ENCODE measurements at regions not wholly inside any gene's neighbourhood (a gene's known extent, or its start where the extent isn't known, plus 50 kb on each side); places are given as distances from the start of the nearest gene placed in this dataset.

DNA sequence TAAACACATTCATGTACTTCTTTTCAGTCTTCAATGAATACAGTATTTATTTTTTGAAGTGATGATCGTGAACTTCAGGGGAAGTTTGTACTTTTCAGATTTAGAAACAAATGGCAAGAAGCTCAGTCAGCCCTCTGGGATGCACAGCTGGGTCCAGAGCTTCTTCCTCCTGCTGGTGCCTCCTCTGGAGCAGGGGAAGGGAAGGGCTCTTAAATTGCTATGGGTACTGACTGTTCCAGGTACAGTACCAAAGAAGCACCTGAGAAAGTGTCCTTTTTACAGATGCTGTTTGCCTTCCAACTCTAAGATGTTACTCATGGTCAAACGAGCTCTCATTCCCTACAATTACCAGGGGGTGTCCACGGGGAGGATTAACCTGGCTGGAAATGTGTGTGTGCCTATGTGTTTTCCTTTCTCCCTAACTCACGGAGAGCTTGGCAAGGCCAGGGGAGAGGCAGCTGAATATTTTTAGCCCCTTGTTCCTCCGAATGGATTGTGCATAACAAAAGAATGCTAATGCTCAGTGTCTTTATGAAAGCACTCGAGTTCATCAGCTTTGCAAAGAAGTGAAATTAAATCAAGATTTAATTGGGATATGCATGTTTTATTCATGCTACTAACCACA lies 313.7 kb upstream of the CADM1 start:
- ATAC-seq (no peak), DNase-seq (no peak)
- H3K36me3 Mint-ChIP-seq = no peaks in the 10 kb centered on the region
- Histone ChIP-seq H3K36me3 (ENCODE audit: control insufficient read depth, insufficient read depth, low read length) (no peaks in the 10 kb centered on the region), H3K4me1 (ENCODE audit: control insufficient read depth, insufficient read depth, low read length) (no peaks in the 10 kb centered on the region), H3K27ac (ENCODE audit: low read length) (no peak overlapping the region), H3K4me3 (ENCODE audit: low read length) (no peak overlapping the region), H3K9me3 (ENCODE audit: control insufficient read depth, insufficient read depth, low read length) (no peaks in the 10 kb centered on the region), H3K27me3 (ENCODE audit: control insufficient read depth, insufficient read depth, low read length) (no peaks in the 10 kb centered on the region)
- peaks cover 0 to 2% of the 10 kb centered on the region in 2 donors for H3K27me3 Mint-ChIP-seq (ENCODE audit: low read depth in 2 of 2)
- H3K9me3 Mint-ChIP-seq = peaks cover 10 to 13% of the 10 kb centered on the region in 2 donors
- H3K4me1 Mint-ChIP-seq = no peaks in the 10 kb centered on the region
- H3K27ac Mint-ChIP-seq = no peak overlapping the region
- intact Hi-C loops (cut with micrococcal nuclease) = no loop called here
- no peak overlapping the region for H3K4me3 Mint-ChIP-seq
- WGBS (ENCODE audit: insufficient coverage) = 48% methylated on average over 6 of the region's 6 CpGs
- TF ChIP-seq, protein P1, sequence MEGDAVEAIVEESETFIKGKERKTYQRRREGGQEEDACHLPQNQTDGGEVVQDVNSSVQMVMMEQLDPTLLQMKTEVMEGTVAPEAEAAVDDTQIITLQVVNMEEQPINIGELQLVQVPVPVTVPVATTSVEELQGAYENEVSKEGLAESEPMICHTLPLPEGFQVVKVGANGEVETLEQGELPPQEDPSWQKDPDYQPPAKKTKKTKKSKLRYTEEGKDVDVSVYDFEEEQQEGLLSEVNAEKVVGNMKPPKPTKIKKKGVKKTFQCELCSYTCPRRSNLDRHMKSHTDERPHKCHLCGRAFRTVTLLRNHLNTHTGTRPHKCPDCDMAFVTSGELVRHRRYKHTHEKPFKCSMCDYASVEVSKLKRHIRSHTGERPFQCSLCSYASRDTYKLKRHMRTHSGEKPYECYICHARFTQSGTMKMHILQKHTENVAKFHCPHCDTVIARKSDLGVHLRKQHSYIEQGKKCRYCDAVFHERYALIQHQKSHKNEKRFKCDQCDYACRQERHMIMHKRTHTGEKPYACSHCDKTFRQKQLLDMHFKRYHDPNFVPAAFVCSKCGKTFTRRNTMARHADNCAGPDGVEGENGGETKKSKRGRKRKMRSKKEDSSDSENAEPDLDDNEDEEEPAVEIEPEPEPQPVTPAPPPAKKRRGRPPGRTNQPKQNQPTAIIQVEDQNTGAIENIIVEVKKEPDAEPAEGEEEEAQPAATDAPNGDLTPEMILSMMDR (IDR thresholded peaks at IDR 0.05) = no peak

DNA sequence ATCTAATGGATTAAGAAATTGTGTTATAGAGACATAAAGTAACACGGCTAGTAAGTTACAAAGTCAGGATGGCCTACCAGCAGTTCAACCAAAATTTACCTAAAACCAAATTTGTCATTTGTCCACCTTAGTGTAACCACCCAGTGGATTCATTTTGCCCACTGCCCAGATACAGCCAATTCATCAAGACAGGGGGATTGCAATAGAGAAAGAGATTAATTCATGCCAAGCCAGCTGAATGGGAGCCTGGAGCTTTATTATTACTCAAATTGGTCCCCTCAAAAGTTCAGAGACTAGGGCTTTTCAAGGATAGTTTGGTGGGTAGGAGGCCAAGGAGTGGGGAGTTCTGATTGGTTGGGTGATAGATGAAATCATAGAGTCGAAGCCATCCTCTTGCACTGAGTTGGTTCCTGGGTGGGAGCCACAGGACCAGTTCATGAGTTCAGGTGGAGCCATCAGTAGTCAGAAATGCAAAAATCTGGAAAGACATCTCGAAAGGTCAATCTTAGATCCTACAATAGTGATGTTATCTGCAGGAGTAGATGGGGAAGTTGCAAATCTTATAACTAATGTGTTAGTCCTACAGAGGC lies 304.2 kb upstream of the CADM1 start:
- Histone ChIP-seq H3K9me3 (ENCODE audit: control insufficient read depth, insufficient read depth, low read length) (peaks cover 6% of the 10 kb centered on the region), H3K27me3 (ENCODE audit: control insufficient read depth, insufficient read depth, low read length) (no peaks in the 10 kb centered on the region), H3K27ac (ENCODE audit: low read length) (no peak overlapping the region), H3K4me3 (ENCODE audit: low read length) (no peak overlapping the region), H3K36me3 (ENCODE audit: control insufficient read depth, insufficient read depth, low read length) (no peaks in the 10 kb centered on the region), H3K4me1 (ENCODE audit: control insufficient read depth, insufficient read depth, low read length) (no peaks in the 10 kb centered on the region)
- Mint-ChIP-seq H3K4me1 (no peaks in the 10 kb centered on the region), H3K36me3 (no peaks in the 10 kb centered on the region), H3K27me3 (ENCODE audit: low read depth in 2 of 2) (peaks cover 0 to 2% of the 10 kb centered on the region in 2 donors), H3K4me3 (no peak overlapping the region), H3K9me3 (peaks cover 15 to 18% of the 10 kb centered on the region in 2 donors), H3K27ac (no peak overlapping the region)
- intact Hi-C loops (cut with micrococcal nuclease) = no loop called here
- DNase-seq = no peak
- 81% methylated on average over 3 of the region's 3 CpGs for WGBS (ENCODE audit: insufficient coverage)
- TF ChIP-seq, protein P1 (IDR thresholded peaks at IDR 0.05) = no peak
- no peak for ATAC-seq

DNA sequence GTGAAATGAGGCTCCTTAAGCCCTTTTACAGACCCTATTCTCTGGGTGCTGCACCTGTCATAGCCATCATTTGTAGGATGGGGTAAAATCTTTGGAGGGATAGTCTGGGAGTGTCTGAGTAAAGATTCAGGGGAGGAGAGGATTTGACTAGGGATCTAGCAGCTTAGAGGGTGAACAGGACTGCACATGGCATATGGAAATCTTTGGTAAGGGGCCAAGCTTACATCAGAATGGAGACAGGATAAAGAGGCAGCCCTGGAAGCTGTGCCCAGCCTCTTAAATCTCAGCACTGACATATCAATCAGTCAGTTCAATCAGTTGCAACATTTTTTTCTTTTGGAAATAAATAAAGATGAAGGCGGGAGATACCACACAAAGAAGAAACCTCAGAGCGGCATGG lies 301.8 kb upstream of the CADM1 start:
- no peaks in the 10 kb centered on the region for H3K4me1 ChIP-seq (ENCODE audit: control insufficient read depth, insufficient read depth, low read length)
- ATAC-seq (no peak), DNase-seq (no peak)
- H3K9me3 ChIP-seq (ENCODE audit: control insufficient read depth, insufficient read depth, low read length) = peaks cover 6% of the 10 kb centered on the region
- Mint-ChIP-seq H3K27ac (no peak overlapping the region), H3K4me1 (no peaks in the 10 kb centered on the region), H3K4me3 (no peak overlapping the region), H3K36me3 (no peaks in the 10 kb centered on the region), H3K27me3 (ENCODE audit: low read depth in 2 of 2) (no peaks in the 10 kb centered on the region), H3K9me3 (peaks cover 10 to 14% of the 10 kb centered on the region in 2 donors)
- no peaks in the 10 kb centered on the region for H3K36me3 ChIP-seq (ENCODE audit: control insufficient read depth, insufficient read depth, low read length)
- H3K27me3 ChIP-seq (ENCODE audit: control insufficient read depth, insufficient read depth, low read length) = no peaks in the 10 kb centered on the region
- H3K27ac ChIP-seq (ENCODE audit: low read length) = no peak overlapping the region
- H3K4me3 ChIP-seq (ENCODE audit: low read length) = no peak overlapping the region
- TF ChIP-seq, protein P1 (IDR thresholded peaks at IDR 0.05) = no peak
- 93% methylated on average over 2 of the region's 2 CpGs for WGBS (ENCODE audit: insufficient coverage)
- intact Hi-C loops (cut with micrococcal nuclease) = loop anchor here (2.0 kb wide), 1 partner anchor 39 kb away; no protein-coding TSS in a partner anchor
